IMR-90 (cell line): ENCODE measurements at regions not wholly inside any gene's neighbourhood (a gene's known extent, or its start where the extent isn't known, plus 50 kb on each side); places are given as distances from the start of the nearest gene placed in this dataset.

Experiments
- ATAC-seq: fragments of 200-7000 bp; cut with Tn5 transposase; 2 replicates; pipeline ENCODE4 v1.9.1; 2020; ENCODE audit warnings: low read depth, mild to moderate bottlenecking, moderate library complexity
- BruUV-seq: library from RNA; stranded (reverse); fragments of 400-500 nt; replicated peaks from 2 replicates; lab custom pipeline; 2021; lab: Mats Ljungman, UMichigan
- CTCF ChIA-PET: fragments of 300-600 bp; formaldehyde crosslinking; extraction: SDS; loops from one replicate; lab custom pipeline; 2021; ENCODE audit warnings: antibody characterized with exemption; lab: Yijun Ruan, JAX
- POLR2A ChIA-PET: fragments of 300-600 bp; sonication (Branson Sonifier 250); formaldehyde crosslinking; loops from one replicate; lab custom pipeline; 2022; ENCODE audit warnings: antibody characterized with exemption; ENCODE audit not compliant: unreplicated experiment; lab: Charles Lee
- DNase-seq: peaks from one replicate; pipeline ENCODE4 v3.0.0; 2013
- H2AFZ ChIP-seq: replicated peaks from 2 replicates; pipeline ENCODE3; 2013; ENCODE audit warnings: low read length, mild to moderate bottlenecking; ENCODE audit not compliant: poor library complexity
- H2AK5ac ChIP-seq: 2 replicates; pipeline ENCODE4 v1.6.1; 2013; ENCODE audit warnings: low read depth, low read length, inconsistent platforms
- H2AK9ac ChIP-seq: replicated peaks from 2 replicates; pipeline ENCODE3; 2013; ENCODE audit warnings: mild to moderate bottlenecking, low read depth, low read length, moderate library complexity; ENCODE audit not compliant: poor library complexity
- H2BK120ac ChIP-seq: 2 replicates; pipeline ENCODE4 v1.6.1; 2013; ENCODE audit warnings: low read depth, low read length, inconsistent platforms
- H2BK15ac ChIP-seq: 3 replicates; pipeline ENCODE4 v1.6.1; 2013; ENCODE audit warnings: low read depth, low read length, inconsistent platforms
- H2BK20ac ChIP-seq: 2 replicates; pipeline ENCODE4 v1.6.1; 2013; ENCODE audit warnings: low read depth, mild to moderate bottlenecking, inconsistent platforms, low read length, moderate library complexity
- H2BK5ac ChIP-seq: 2 replicates; pipeline ENCODE4 v1.6.1; 2013; ENCODE audit warnings: mild to moderate bottlenecking, low read depth, low read length, inconsistent platforms; ENCODE audit not compliant: poor library complexity, severe bottlenecking
- H3K14ac ChIP-seq: replicated peaks from 2 replicates; pipeline ENCODE4 v1.6.1; 2013; ENCODE audit warnings: low read depth, low read length, inconsistent platforms
- H3K18ac ChIP-seq: 2 replicates; pipeline ENCODE4 v1.6.1; 2013; ENCODE audit warnings: low read depth, low read length, control low read depth
- H3K23ac ChIP-seq: 2 replicates; pipeline ENCODE4 v1.6.1; 2013; ENCODE audit warnings: low read depth, low read length, inconsistent platforms
- H3K27ac ChIP-seq: 2 replicates; pipeline ENCODE4 v1.5.1; 2013; ENCODE audit warnings: mild to moderate bottlenecking, control low read depth, low read length; ENCODE audit not compliant: insufficient read depth
- H3K27me3 ChIP-seq: 2 replicates; pipeline ENCODE4 v1.6.1; 2013; ENCODE audit warnings: low read length; ENCODE audit not compliant: control insufficient read depth, insufficient read depth
- H3K36me3 ChIP-seq: 2 replicates; pipeline ENCODE4 v1.6.1; 2013; ENCODE audit warnings: low read length, mixed read lengths; ENCODE audit not compliant: control insufficient read depth, insufficient read depth
- H3K4ac ChIP-seq: 2 replicates; pipeline ENCODE4 v1.6.1; 2013; ENCODE audit warnings: low read depth, low read length, inconsistent platforms
- H3K4me1 ChIP-seq: 2 replicates; pipeline ENCODE4 v1.6.1; 2013; ENCODE audit warnings: low read length, mixed read lengths; ENCODE audit not compliant: control insufficient read depth, insufficient read depth
- H3K4me2 ChIP-seq: 2 replicates; pipeline ENCODE4 v1.6.1; 2013; ENCODE audit warnings: low read depth, mild to moderate bottlenecking, control low read depth, low read length, moderate library complexity
- H3K4me3 ChIP-seq: 2 replicates; pipeline ENCODE4 v1.5.1; 2013; ENCODE audit warnings: low read depth, mild to moderate bottlenecking, control low read depth, low read length, moderate library complexity; ENCODE audit not compliant: insufficient read depth
- H3K56ac ChIP-seq: 2 replicates; pipeline ENCODE4 v1.6.1; 2013; ENCODE audit warnings: low read length, inconsistent platforms; ENCODE audit not compliant: insufficient read depth; ENCODE audit errors: extremely low read depth
- H3K79me1 ChIP-seq, 2 experiments: 2 replicates each; pipeline ENCODE4 v1.6.1; 2013; ENCODE audit warnings: low read length in 2 of 2, inconsistent platforms in 1 of 2, low read depth in 1 of 2
- H3K9ac ChIP-seq: 2 replicates; pipeline ENCODE4 v1.6.1; 2013; ENCODE audit warnings: low read depth, low read length, control low read depth
- H3K9me1 ChIP-seq: 2 replicates; pipeline ENCODE4 v1.6.1; 2013; ENCODE audit warnings: low read length, inconsistent platforms; ENCODE audit not compliant: insufficient read depth
- H3K9me3 ChIP-seq: 2 replicates; pipeline ENCODE4 v1.6.1; 2013; ENCODE audit warnings: low read length; ENCODE audit not compliant: control insufficient read depth, insufficient read depth
- H4K20me1 ChIP-seq: 2 replicates; pipeline ENCODE4 v1.6.1; 2013; ENCODE audit warnings: low read length, inconsistent platforms; ENCODE audit not compliant: insufficient read depth
- H4K5ac ChIP-seq: 2 replicates; pipeline ENCODE4 v1.6.1; 2013; ENCODE audit warnings: mild to moderate bottlenecking, low read depth, low read length, control low read depth
- H4K8ac ChIP-seq, 2 experiments: 2 replicates each; pipeline ENCODE4 v1.6.1; 2013; ENCODE audit warnings: low read depth in 2 of 2, low read length in 2 of 2, control low read depth in 1 of 2, inconsistent platforms in 1 of 2
- H4K91ac ChIP-seq: 2 replicates; pipeline ENCODE4 v1.6.1; 2013; ENCODE audit warnings: low read depth, low read length, inconsistent platforms; ENCODE audit not compliant: insufficient read depth
- CEBPB ChIP-seq: IDR thresholded peaks from 2 replicates; pipeline ENCODE4 v1.6.1; 2012; ENCODE audit warnings: low read depth, low read length, improper control_type of control experiment
- RAD21 ChIP-seq: IDR thresholded peaks from 2 replicates; pipeline ENCODE4 v1.6.1; 2012; ENCODE audit warnings: low read length, improper control_type of control experiment
- WGBS, 2 experiments: methylation state at CpG; one replicate each; pipeline versions ENCODE4 v1.1.5 to v1.1.7; 2013; ENCODE audit warnings: missing lambda C conversion rate in 2 of 2; ENCODE audit not compliant: insufficient read length in 1 of 2; ENCODE audit errors: extremely low coverage in 2 of 2; 5-methylcytosine and 5-hydroxymethylcytosine counted together
- dilution Hi-C: fragments of 300-500 bp; cut with HindIII; formaldehyde crosslinking; loops from one replicate; pipeline ENCODE4 v1.14.3; 2018; ENCODE audit warnings: low sequenced_read_pairs; ENCODE audit not compliant: unreplicated experiment
- in situ Hi-C: fragments of 300-500 bp; cut with MboI; formaldehyde crosslinking; loops from 3 replicates; pipeline ENCODE4 v1.14.3; 2019; ENCODE audit warnings: low sequenced_read_pairs, inconsistent platforms, mixed read lengths
- intact Hi-C: fragments of 100-400 bp; cut with micrococcal nuclease; formaldehyde crosslinking; loops from 2 replicates; pipeline ENCODE4 v1.10.0; 2022

DNA sequence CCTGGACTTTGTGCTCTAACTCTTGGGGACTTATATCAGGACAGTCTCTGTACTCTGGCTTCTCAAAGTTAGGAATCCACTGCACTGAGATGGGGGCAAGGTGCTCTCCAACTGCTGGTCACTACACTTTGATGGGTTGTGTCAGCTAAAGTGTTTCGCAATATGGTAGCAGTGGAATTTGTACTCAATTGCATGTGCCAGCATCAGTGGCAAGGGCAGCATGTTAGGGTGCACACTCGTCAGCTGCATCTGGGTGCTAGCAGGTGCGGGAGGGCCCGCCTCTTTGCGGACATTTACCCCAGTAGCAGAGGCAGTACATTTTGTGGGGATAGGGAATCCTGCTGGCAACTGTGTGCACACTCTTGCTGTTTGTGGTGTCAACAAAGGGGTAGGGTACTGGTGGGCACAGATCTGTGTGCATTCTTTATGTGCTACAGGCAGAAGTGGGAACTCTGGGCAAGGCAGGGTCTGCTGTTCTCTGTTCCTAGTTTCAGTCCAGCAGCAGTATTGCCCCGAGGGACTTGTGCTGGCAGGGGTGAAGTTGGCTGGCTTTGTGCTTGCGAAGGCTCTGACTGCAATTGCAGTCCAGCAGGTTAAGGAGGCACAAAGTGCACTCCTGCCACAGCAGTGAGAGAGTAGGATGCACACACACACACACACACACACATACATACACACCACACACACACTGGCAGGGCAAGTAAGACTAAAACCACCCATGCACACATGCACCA, 924.8 kb upstream of the CDH9 start:
- H3K27ac ChIP-seq, result no peak overlapping the region
- H4K5ac ChIP-seq, result no peak overlapping the region
- H2AK5ac ChIP-seq, result no peak overlapping the region
- no peak overlapping the region for H3K56ac ChIP-seq
- H3K9me1 ChIP-seq, result no peaks in the 10 kb centered on the region
- H3K4me1 ChIP-seq, result no peaks in the 10 kb centered on the region
- H3K27me3 ChIP-seq, result no peaks in the 10 kb centered on the region
- peaks cover 18% of the 10 kb centered on the region for H3K9me3 ChIP-seq
- H2AK9ac ChIP-seq, result no peak overlapping the region
- H3K14ac ChIP-seq, result no peak overlapping the region
- H4K8ac ChIP-seq, result no peak overlapping the region
- H3K79me1 ChIP-seq, result no peaks in the 10 kb centered on the region
- H2BK5ac ChIP-seq, result no peak overlapping the region
- H2BK20ac ChIP-seq, result no peak overlapping the region
- 60% methylated on average over 1 of the region's 7 CpGs; no CpG with 5 or more reads in 1 of the 2 experiments for WGBS, 2 experiments
- ChIA-PET POLR2A (no interaction called here), CTCF (no interaction called here)
- dilution Hi-C loops, result no loop called here
- no peak overlapping the region for H3K23ac ChIP-seq
- TF ChIP-seq RAD21, result no peak
- peak; percentile 77 for TF ChIP-seq CEBPB
- H2BK120ac ChIP-seq, result no peak overlapping the region
- H3K36me3 ChIP-seq, result no peaks in the 10 kb centered on the region
- no peak overlapping the region for H2BK15ac ChIP-seq
- no TSS peak for BruUV-seq
- in situ Hi-C loops, result no loop called here
- no peak overlapping the region for H3K4me2 ChIP-seq
- DNase-seq, result no peak
- H4K91ac ChIP-seq, result no peak overlapping the region
- intact Hi-C loops, result no loop called here
- no peak overlapping the region for H3K4me3 ChIP-seq
- no peak overlapping the region for H3K18ac ChIP-seq
- no peak overlapping the region for H3K4ac ChIP-seq
- no peak overlapping the region for H2AFZ ChIP-seq
- no peak for ATAC-seq
- H4K20me1 ChIP-seq, result no peaks in the 10 kb centered on the region
- no peak overlapping the region for H3K9ac ChIP-seq
